Stimulated activated CD4-positive, alpha-beta T cell treated with anti-CD3 and anti-CD28 coated beads, Interleukin-4, amount 100 ng/mL, for 4 hours (primary cell): ENCODE measurements at regions not wholly inside any gene's neighbourhood (a gene's known extent, or its start where the extent isn't known, plus 50 kb on each side); places are given as distances from the start of the nearest gene placed in this dataset.

Source experiments
- DNase-seq, 2 experiments: peaks; one replicate each; pipeline ENCODE4 v3.0.0-alpha.2; 2020

DNA sequence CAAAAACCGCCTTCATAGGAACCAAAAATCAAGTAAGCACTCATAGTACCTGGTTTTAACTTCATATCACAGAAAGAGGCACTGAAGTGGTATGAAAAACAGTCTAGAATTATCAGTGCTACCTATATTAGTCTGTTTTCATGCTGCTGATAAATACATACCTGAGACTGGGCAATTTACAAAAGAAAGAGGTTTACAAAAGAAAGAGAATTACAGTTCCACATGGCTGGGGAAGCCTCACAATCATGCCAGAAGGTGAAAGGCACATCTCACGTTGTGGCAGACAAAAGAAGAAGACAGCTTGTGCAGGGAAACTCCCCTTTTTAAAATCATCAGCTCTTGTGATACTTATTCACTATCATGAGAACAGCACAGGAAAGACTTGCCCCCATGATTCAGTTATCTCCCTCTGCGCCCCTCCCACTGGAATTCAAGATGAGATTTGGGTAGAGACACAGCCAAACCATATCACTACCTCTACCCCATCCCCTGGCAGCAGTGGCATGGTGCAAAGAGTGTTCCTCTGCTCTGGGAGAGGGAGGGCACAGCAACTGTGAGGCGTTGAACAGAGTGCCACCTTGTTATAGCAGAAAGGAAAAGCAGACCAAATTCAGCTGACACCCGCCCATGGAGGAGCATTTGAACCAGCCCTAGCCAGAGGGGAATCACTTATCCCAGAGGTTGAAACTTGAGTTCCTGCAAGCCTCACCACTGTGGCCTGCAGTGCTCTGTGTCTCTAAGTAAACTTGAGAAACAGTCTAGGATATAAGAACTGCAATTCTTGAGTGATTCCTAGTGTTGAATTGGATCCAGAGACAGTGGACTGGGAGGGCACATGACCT, 61.9 kb upstream of the PTPRZ1 start:
- DNase-seq, result no peak

DNA sequence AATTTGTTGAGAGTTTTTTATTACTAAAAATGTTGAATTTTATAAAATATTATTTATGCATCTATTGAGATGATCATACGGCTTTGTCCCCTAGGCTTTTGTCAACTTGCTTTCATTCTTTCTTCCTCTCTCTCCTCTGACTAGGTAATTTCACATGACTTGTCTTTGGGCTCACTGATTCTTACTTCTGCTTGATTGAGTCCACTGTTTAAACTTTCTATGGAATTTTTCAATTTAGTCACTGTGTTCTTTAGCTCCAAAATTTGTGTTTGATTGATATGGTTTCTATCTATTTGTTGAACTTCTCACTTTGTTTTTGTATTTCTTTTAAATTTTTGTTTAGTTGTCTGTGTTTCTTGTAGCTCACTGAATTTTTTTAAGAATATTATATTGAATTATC, 65.9 kb upstream of the PTPRZ1 start:
- no peak for DNase-seq

DNA sequence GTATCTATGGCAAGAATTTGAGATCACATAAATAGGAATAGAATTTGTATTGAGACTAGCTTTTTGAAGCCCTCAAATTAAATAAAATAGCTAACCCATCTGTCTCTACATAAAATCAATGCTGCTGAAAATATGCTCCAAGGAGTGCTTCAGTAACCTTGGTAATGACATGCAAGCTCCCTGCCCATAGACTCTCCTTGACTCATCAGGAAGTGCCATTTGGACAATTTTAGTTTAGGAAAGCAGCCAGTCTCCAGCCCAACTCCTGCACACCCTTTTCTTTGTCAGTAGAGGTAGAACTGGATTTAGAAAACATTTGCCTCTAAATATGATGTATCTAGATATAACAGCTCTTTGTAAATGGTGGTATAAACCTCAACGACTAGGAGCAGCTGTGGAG, 69.9 kb upstream of the PTPRZ1 start:
- DNase-seq, result no peak

DNA sequence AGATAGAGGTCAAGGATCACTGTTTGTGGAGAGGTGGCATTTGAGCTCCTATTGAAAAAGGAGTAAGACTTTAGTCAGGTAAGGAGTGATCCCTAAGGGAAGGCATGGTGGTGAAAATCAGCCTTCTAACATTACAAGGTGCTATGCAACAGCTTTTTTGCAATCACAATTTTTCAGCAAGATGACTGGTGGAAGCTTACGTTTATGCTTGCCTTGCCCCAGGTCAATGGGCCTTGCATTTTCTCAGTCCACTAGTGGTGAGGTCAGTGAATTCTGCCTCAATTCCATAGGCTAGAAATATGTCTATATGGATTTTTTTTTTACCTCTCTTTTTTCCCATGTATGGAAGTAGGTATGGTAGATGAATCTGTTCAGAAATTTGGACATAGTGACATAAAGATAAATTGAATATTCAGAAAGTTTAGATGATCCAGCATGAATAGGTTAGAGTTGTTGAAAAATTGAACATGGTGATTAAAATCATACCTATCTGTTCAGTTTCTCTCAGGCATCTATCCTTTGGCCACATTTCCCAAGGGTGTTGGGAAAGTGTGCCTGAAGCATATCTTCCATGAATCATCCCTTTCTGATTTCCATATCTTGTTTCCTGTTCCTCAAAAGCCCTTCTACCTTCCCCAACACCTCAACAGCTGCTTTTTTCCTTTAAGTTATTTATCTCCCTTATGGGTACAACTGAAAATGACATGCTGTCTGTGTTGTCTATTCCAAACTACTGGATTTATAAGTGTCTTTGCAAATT, 71.9 kb upstream of the PTPRZ1 start:
- DNase-seq, result no peak

DNA sequence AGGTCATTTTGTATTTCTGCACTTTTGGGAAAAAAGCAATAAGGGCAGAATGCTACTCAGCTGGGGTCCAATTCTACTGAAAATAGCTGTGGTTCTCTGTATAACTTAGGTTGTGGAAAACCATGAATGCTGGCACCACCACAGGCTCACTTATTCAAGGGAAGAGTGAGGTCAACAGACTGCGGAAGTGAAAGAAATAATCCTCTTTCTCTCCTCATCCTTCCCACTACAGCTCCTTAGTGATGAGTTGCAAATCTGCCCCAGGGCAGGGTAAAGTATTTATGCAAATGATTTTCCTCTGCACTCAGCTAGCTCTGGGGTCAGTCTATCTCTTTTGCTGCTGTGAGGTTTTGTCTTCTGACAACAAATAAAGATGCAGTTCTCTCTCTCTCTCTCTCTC, 74.1 kb upstream of the PTPRZ1 start:
- DNase-seq, result no peak

DNA sequence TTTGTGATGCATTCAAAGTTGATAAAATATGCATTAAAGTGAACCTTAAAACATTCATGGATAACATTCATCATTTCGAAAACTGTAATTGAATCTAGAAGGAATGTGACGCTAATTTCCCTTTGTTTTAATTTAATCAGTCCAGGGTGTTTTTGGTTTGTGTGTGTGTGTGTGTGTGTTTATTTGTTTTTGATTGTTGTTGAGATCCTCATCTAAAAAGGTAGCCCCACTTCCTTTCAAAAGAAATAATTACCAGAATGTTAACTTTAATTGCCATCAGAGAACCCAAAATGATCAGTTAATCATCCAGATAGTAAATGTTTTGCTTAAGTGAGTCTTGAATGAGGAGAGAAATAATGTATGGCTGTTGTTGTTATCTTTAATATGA, 74.5 kb upstream of the PTPRZ1 start:
- DNase-seq, result no peak

DNA sequence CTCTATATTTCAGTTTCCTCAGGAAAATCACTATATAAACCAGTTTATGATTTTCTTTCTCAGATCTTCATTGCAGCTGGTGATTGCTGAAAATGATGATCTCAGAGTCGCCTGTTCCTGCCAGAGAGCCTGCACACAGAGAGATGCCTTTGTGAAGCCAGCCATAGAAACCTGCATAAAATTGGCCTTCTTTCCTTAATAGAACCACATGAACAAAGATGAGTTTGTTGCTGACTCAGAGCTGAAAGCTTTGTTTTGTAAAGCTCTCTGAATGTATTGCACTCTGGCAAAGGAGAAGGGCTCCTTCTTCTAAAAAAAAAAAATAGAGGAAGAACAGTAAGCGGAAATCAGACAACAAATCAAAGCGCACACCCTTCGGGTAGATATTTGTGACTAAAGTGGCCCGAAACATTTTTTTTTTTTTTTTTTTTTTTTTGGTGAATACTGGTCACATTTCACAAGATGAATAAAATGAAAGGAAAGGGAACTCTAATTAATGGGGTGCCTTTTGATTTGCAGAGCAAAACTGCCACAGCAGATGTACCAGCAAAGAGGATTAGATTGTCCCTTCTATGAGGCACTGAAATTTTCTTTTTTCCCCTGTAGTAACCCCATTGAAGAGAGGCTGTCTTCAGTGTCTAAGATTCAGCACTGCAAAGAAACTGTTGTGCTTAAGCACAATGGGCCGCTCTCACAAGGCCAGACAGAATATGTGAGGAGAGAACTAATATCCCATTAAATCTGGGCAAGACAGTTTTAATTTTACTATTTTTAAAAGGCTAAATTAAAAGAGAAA, 75.1 kb upstream of the PTPRZ1 start:
- DNase-seq, result no peak

DNA sequence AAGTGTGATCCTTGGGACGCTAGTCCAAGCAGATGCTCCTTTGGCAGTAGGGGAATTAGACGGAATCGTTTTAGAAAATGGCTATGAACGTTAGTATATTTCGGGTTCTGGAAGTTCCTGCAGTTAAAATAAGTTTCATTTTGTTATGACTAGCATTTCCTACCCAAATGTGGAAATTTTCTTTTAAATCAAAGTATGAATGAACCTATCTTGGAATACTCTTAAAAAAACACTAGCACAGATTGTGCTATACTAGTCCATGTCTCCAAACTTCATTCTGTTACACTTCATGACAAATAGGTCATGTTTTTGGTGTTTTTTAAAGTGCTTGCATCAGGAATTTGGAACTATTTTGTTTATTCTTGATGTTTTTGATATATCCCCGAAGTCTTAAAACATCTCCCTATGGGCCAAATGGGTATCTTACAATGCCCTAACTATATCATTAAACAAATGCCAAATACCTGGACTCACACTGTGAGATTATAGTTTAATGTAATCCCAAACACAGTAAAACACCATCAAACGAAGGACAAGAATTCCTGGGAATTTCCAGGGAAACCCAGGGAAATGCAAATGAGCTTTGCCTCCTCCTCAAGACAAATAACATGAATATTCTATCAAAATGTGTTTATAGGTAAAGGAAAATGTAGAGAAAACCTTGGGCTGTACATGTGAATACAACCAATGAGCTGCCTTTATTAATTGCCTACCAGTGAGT, 75.9 kb upstream of the PTPRZ1 start:
- DNase-seq, result no peak

DNA sequence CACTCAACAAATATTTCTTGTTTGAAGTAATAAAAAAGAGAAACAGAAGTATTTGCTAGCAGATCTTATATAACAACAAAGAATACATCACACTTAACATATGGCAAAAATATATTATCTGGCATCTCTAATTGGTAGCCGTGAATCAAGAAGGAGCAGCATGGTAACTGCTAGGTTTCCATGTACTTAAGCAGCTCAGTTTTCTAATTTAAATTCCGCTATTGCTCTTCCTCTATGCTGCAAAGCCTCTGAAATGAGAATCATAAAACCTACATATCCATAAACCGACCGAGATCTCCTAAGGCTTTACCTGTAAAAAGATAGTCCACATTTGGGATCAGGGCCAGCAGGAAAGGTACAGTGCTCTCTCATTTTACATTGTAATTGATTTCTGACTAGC, 76.6 kb upstream of the PTPRZ1 start:
- no peak for DNase-seq

DNA sequence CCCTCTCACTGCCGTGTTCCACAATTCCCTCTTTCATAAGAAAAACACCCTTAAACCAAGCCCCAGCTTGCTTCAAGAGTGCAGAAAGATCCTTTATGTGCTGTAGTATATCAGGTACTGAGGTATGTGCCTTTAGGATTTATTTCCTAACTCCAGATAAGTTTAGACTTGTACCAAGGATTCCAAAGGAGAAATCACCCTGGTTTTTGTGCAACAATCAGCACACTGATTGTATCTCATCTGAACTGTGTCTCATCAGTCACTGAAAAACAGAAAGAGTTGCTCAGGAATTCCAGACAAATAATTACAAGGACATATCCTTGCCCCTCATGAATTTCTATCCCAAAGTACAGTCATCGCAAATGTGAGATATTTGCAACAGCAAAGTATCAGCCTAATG, 77.2 kb upstream of the PTPRZ1 start:
- no peak for DNase-seq

DNA sequence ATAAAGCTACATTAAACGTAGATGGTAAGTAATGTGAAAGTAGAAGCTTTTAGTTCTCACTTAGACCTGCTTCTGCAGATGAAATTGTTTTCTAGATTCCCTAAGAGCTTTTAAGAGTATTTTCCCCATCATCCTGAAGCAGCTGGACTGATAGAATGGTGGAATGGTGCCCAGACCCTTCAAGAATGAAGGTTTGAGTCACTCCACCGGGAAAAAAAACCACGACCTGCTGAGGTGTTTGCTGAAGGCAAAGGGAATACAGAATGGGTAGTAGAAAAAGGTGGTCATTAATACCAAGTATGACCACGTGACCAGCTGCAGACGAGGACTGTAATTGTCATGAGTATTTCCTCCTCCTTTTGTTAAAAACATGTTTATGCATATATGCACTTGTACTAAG, 79.2 kb upstream of the PTPRZ1 start:
- DNase-seq, result no peak

DNA sequence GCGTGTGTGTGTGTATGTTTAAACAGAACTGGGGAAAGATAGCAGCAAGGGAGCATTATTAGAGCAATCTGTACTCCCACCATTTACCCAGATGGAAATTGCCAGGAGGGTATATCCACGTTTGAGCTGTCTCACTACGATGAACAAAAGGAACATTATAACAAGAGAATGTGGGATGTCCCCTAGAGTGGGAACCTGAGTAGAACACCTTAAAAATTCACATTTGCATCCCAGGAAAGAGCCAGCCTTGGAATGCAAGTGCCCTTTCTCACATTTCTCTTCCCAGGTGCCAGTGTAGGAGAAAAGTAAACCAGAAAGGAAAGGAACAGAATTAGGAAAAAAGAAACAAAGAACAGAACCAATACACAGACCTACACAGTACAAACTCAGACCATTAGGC, 95.3 kb upstream of the PTPRZ1 start:
- no peak for DNase-seq

DNA sequence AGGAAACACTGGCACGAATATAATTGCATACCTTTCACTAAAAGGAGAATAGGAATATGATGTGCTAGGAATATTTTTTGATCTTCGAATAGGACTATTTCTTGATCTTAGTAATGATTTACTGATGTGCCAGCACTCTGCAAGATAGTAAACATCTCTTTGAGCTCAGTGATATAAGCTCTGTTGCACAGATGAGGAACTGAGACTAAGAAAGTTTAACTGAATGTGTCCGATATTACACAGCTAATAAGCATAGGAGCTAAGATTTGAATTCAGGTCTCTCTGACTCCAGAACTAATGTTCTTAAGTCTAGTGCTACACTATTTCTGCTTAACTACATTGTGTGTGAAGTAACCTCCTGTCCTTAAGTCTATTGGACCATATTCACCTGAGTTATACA, 98.4 kb upstream of the PTPRZ1 start:
- DNase-seq, result no peak

DNA sequence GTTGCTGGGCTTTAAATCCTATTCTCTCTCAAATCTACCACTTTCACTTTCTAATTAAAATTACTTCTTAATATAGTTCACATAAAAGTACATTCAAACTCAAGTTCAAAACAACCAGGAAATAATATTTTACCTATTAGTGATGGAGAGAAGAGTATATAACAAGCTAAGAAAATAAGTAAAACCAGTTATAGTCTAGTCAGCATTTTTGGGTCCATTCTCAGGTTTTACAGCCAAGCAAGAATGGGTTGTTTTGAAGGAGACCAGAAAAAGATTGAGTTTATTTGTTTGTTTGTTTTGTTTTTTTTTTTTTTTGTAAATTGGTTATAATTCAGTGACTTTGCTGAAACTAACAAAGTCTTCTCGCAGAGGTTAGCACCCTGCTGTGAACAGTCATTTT, 106.3 kb upstream of the PTPRZ1 start:
- no peak for DNase-seq

DNA sequence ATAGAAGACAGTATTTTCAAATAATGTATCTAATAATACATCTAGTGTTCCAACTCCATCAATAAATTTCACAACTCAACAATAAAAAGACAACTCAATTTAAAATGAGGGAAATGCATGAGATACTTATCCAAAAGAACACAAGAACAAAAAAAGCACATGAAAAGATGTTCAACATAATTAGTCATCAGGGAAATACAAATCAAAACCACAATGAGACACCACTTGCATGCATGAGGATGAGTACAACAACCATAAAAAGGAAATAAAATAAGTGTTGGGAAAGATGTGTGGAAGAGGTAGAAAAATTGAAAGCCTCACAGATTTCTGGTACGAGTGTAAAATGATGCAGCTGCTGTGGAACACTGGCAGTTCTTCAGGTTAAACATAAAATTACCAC, 111.6 kb upstream of the PTPRZ1 start:
- DNase-seq, result no peak

DNA sequence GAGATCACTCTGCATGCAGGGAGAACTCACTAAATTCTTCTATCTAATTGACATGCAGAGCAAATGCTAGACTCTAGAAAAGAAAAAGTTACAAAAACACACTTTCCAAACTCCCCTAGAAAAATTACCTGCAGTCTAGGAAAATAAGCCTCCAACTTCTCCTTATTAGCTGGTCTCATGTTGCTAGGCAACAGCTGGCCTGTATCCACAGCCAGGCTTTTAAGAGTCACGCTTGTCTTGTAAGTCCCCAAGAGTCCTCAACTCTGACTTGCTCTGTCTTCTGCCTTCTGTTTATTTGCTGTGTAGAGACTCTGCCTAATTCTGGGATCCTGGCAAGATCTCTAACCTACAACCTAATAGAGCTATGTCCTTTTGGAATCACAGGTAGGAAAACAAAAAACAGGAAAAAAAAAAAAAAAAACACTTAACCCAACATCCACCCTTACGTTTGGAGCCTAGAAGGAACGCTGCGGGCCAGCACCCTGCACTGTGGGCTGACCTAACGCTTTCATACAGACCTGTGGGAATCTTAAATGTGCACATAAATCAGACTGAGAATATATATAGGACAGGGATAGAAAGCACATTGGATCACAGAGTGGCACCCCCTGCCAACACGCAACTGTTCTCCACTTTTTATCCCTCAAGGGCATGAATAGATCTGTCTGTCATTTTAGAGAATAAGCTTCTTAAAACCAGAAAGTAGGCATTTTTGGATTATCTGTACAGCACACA, 117.0 kb upstream of the PTPRZ1 start:
- DNase-seq, result no peak

DNA sequence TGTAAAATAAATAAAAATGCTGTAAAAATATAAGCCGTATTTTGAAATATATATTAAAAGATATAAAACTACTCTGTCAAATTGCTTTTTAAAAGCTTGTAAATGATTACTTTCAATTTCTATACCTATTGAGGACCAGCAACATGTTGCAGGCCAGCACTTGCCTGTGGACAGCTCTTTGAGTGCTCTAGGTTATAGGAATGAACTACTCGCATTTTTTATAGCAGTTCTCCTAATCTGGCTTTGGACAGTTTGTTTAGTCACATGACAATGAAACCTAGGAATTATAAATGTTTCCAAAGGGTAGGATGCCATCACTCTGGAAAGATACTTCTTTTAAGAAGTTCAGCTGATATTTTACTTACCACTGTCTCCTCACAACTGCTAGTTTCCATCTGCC, 117.7 kb upstream of the PTPRZ1 start:
- DNase-seq, result no peak

DNA sequence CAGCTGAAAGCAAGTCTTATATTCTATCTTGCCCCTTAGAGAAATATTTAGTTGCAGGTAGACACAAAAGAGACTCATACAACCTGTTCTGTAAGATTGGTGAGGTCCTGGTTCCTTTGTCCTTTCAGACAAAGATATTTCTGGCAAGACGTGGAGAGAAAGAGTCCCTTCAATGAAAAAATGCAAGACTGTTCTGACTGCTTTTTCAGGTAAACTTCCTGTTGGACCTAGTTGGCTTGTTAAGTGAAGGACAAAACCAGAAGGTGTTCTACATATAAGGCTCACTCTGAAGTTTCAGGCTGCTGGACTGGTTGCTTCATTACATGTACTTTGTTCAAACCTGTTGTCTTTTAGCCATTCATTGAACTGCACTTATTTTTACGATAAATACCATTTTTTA, 119.0 kb upstream of the PTPRZ1 start:
- no peak for DNase-seq

DNA sequence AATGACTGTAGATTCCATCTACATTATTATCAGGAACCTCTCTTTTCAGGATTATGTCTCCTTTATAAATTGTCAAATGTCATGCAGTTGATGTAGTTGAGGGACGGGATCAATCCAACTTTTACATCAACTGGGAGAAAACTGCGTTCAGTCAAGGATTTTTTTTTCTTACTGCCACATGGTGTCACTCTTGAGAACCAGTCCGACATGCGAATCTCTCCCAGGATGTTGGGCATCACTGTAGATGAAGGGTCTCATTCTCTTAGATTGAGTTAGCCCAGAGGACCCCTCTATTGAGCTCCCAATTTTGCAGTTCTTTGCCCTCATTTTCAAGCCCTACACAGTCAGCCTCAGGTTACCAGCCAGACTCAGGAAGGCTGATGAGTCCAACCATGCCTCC, 120.3 kb upstream of the PTPRZ1 start:
- no peak for DNase-seq

DNA sequence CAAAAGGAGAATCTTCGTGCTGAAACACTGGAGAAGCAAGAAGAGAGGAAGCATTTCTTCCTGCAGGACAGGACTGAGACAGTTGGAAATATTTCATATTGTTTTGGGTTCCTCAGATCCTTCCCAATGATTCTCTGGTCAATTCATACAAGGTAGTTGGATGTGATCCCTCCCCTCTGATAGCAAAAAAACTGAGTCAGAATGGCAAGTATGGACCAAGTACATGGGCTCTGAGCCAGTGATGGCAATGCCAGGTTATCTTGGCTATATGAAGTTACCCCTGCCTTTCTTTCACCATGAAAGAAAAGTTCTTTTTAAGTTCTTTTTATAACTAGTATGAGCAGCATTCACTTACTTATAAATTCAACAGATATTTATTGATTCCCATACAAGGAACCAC, 124.4 kb upstream of the PTPRZ1 start:
- DNase-seq, result no peak

DNA sequence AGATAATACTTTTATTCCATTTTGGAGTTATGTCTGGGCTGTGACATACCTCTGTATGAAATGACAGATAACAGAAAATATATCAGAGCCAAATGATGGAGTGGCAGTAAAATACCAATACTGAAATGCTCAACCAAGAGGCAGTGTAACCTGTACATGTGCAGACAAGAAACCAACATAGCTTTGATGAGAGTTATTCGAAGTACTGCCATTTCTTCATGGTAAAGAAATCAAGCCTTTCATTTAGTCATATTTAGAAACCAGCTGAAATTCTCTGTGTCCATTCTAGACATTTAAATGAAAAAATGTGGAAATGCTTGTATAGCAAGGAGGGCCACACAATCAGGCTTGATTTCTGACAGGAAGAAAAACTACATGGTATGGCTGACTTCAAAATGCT, 127.1 kb upstream of the PTPRZ1 start:
- no peak for DNase-seq

DNA sequence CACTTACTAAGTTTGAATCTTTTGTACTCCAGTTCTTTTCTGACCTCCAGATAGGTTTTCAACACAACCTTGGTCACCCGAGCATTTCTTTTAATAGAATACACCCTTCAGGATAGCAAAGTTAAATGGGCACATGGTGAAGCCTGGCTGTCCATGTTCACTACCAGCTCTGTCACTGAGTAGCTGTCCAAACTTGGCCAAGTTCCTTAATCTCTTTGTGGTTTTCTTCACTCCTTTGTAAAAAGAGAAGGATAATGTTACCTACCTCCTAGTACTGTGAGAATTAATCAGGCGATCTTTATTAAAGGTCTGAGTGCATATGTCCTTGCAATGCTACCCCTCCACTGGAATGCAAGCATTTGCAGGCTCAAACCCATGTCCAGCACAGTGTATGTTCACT, 128.1 kb upstream of the PTPRZ1 start:
- no peak for DNase-seq
